ENCODE measurements at regions not wholly inside any gene's neighbourhood (a gene's known extent, or its start where the extent isn't known, plus 50 kb on each side); places are given as distances from the start of the nearest gene placed in this dataset.
"Not testable (repeated sequence)": the region's sequence is repeated elsewhere in the genome, so short reads cannot be mapped to it uniquely, and the experiment has no call there.

GRCh38 chr11:27241311-27242122 lies 121.5 kb downstream of the CCDC34 start:
- DNase-seq (ENCODE audit: low spot score), result peak; percentile 94

DNA sequence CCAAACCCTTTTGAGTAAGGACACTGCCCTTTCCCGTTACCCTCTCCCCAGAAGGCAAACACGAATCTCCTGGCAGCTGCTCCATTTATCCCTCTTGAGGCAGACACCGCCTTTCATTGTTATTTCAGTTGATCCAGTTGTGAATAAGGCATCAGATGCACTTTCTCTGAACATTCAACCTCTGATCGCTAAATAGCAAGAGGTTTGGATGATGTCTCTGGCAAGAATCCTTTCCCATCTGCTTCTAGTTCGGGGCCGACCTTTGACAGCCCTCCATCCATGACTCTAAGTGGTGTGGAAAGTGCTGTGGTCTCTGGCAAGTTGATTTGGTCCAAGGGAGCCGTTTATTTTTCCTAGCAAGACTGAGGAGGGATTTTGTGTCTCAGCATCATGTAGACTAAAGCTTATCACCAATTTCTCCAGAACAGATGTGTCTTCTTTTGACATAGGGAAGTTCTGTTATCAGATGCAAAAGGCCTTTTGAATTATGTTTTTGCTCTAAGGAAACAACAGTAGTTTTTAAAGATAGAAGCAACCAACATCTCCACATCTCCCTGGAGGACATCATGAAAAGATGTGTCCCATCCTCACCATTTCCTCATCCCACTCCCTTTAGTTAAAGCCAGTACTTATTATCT lies 123.6 kb downstream of the CCDC34 start:
- DNase-seq (ENCODE audit: low spot score), result no peak

DNA sequence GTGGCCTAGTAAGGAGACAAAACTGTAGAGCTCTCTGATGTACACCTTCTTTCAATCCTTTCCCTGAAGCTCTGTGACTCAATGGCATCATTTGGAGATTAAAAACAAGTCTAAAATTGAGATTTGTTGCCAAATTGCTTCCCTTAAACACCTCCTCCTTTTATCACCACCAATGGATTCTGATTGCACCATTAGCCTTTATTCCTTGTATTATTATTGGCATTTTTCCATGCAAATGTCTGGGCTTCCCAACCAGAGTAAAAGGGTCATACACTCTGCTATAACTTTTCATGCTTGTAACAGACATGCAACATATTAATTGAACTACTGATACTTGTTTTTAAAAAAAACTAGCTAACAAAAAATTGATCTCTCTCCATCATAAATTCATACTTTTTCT lies 124.2 kb downstream of the CCDC34 start:
- no peak for DNase-seq (ENCODE audit: low spot score)

GRCh38 chr11:27237643-27238042 lies 125.4 kb downstream of the CCDC34 start:
- no peak for DNase-seq (ENCODE audit: low spot score)

GRCh38 chr11:27234961-27235360 lies 128.1 kb downstream of the CCDC34 start:
- no peak for DNase-seq (ENCODE audit: low spot score)

- DNase-seq (ENCODE audit: low spot score), result peak; percentile 76
These were observed 128.9 kb downstream of the CCDC34 start for GRCh38 chr11:27234043-27234668.

- DNase-seq (ENCODE audit: low spot score), result peak; percentile 54
These were observed 129.4 kb downstream of the CCDC34 start for GRCh38 chr11:27233654-27234042.

DNA sequence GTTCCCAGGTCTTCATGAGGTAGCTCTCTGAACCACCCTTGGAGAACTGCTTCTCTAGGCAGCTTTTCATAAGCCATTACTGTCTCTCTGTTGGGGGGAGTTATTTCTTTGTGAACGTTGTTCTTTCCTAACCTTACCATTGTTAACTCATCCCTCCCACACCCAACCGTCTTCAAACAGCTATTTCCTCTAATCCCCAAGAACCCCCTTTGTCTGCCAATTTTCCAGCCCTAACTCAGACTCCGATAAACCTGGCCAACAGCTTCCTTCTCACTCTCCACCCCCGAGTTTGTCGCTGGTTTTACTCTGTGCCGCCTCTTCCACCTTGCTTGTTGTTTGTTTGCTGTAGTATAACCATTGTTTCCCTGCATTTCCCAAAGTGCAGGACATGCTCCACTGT lies 131.5 kb downstream of the CCDC34 start:
- DNase-seq (ENCODE audit: low spot score), result no peak

DNA sequence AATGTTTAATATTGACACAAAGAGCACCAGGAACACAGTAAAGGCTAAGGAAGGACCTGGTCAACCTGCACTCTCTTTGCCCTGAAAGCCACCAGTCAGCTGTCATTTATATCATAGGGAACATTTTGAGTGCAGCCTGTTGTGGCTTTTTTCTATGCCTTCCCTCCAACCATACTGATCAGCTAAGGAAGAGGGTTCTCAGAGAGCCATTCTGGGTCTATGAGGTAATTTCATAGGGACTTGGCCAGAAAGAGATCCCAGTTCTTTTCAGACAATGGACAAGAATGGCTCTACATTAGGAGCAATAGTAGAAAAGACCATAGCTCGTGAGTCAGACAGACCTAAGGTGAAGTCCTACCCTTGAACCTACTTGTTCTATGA lies 132.8 kb downstream of the CCDC34 start:
- DNase-seq (ENCODE audit: low spot score), result no peak

DNA sequence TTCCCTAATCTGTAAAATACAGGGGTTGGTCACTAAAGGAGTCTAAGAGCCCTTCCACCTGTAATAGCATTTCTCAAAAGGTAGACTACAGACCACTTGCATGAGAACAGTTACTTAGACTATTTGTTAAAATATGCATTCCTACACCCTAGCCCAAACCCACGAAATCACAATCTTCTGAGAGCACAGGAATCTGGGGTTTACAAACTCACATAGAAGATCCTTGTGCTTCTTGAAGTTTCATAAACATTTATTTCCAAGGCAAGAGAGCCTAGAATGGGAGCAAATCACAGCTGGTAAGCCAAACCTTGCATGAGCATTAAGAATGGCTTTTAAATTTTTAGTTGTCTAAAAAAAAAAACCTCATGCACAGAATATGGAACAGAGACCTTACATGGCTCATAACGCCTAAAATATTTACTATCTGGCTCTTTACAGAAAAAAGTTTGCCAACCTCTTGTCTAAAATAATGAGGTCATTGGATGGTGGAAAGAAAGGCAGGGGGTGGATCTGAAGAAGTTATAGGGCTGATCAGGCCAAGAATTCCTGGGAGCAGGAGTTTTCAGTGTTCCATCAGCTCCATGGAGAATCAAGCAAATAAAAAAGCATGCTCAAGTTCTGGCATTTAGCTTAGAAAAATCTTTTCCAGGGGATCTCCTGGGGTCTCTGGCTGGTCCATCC lies 133.4 kb downstream of the CCDC34 start:
- no peak for DNase-seq (ENCODE audit: low spot score)

DNA sequence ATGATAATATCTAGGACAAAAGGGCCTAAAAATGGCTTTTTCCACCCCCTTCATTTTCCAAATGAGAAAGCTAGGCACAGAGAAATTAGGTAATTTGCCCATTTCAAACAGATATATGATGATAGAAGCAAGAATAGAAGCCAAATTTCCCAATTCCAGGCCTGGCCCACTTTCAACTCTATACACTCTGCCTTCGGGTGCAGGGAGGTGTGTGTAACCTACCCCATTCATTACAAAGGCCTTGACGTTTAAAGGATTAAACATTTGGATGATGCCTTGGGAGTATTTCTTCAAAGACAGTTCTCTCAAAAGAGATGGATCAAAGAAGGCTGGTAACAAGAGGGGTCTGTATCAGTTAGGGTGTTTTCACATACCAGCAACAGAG lies 134.1 kb downstream of the CCDC34 start:
- DNase-seq (ENCODE audit: low spot score), result no peak

DNA sequence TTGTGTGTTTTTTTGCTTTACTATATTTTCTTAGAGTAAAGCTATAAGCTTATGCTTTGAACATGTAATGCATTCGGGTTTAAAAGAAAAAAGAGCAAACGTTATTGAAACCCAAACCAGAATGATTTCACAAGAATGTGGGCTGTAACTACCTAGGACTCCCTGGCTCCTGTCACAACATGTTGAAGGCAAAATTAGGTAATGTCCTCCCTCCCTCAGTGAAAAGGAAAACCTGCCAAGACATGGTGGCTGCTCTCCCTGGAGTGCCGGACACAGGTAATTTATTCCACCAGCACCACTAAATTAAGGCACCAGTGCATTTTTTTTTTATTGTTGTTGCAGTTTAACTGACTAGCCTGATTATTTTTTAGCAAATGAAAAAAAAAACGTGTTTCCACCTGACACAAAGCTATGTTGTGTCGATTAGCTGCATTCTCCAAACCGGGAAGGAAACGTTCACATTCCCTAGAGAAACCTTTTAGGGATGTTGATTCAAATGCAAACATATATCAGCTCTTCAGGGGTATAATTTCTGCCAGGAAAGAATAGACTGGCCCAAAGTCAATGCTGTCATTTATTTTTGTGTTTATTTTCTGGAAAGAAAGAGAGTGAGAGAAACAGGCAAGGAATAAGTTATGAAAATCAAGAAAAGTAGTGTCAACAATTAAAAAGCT lies 134.6 kb downstream of the CCDC34 start:
- DNase-seq (ENCODE audit: low spot score), result no peak

- no peak for DNase-seq (ENCODE audit: low spot score)
These were observed 135.3 kb downstream of the CCDC34 start for GRCh38 chr11:27227736-27228135.

GRCh38 chr11:27219487-27220039 lies 143.5 kb downstream of the CCDC34 start:
- DNase-seq (ENCODE audit: low spot score), result not testable (repeated sequence)

GRCh38 chr11:27218421-27219038 lies 144.5 kb downstream of the CCDC34 start:
- no peak for DNase-seq (ENCODE audit: low spot score)

DNA sequence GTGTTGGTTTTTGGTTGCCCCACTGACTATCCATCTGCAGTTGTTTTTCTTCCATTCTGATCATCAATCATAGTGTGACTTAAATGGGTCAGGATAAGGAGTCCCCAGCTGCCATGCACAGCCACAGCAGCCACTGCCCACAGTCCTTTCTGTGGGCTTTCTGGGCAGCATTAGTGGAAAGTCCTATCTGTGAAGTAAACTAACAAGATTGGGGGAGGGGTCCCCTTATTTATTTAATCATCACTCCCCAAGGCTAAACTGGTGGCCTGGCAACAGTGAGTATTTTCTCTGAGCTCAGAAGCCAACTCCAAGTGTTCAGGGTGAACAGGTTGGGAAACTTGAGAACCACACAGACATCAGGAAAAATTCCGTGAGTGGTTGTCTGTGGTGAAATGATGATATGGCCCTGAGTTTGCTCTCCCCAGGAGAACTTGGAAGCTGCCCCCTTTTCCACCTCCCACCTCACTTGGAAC lies 145.0 kb downstream of the CCDC34 start:
- DNase-seq (ENCODE audit: low spot score), result no peak

GRCh38 chr11:27217496-27217895 lies 145.5 kb downstream of the CCDC34 start:
- DNase-seq (ENCODE audit: low spot score), result no peak

GRCh38 chr11:27216270-27217149 lies 146.5 kb downstream of the CCDC34 start:
- no peak for DNase-seq (ENCODE audit: low spot score)

DNA sequence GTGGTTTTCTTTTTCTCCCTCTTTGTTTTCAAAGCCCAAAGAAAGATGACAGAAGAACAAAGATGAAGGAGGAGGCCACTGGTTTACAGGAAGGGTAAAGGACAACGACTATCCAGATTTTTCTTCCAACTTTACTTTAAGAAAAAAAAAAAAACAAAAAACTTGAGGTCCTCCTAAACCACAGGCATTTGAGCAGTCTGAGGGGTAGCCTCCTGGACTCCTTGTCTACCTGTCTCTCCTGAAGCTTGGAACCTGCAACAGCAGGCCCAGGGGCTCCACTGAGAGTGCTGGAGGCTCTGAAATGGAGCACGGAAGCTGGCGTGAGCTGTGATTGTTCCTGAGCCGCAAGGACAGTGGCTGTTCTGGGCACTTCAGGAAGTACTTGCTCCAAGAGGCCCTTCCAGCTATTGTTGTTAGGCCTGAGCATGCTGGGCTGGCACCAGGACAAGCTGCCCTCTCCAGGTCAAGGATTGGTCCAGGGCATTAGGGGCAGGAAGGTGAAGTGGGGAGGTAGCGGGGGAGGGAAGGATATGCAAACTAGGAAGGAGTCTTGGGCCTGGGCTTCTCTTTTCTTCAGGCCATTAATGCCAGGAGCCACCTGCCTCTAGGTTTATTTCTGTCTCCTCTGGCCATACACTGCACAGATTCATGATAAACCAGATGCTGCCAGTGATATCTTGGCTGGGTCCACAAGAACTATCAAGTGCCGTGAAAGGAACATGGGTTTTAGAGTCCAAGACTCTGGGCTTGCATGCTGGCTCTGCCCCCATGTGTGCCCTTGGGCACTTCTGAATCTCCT lies 147.3 kb downstream of the CCDC34 start:
- DNase-seq (ENCODE audit: low spot score), result no peak
